ENCODE measurements at regions not wholly inside any gene's neighbourhood (a gene's known extent, or its start where the extent isn't known, plus 50 kb on each side); places are given as distances from the start of the nearest gene placed in this dataset.

DNA sequence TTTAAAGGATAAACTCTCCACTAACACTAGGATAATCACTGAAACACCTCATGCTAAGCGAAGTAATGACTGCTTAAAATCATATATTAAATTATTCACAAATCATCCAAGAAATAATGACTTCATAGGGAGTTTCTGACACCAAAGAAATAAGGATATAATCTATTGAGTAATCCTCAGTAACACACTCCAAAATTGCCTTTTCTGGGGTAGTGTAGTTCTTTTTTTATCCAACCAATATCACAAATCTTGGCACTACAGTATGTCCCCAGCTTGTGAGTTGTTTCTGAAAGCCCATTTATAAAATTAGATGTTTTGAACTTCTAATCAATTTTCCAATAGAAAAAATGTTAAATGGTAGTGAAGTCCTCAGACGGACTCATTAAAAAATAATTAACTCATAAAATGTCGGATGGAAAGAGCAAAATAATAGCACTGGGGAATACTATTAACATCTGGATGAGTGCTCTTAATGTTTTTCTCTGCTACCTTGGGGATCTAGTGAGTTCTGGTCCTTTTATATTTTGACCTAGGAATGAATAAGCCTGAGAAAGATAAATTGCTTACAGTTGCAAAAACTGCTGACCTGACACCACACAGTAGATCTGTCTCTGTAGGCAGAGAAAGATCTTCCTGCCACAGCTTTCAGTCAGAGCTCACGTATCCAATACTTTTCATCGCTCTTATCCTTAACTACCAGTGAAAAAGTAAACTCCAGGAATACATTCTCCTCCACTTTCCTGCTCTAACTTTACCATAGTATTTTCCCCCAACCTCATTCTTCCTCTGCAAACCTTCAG, 618.5 kb upstream of the ANKRD30A start:
- Histone ChIP-seq H3K79me2 (ENCODE audit: control insufficient read depth, insufficient read depth, low read length) (no peaks in the 10 kb centered on the region), H3K4me2 (replicated peaks; ENCODE audit: low read depth, low read length, poor library complexity, severe bottlenecking) (no peak overlapping the region), H4K20me1 (ENCODE audit: control insufficient read depth, insufficient read depth, low read length, poor library complexity, severe bottlenecking) (no peaks in the 10 kb centered on the region), H3K36me3 (replicated peaks in 1 of 2; ENCODE audit: control extremely low read depth in 1 of 2, control insufficient read depth in 1 of 2, extremely low read depth in 1 of 2, insufficient read depth in 2 of 2, low read length in 1 of 2) (no peaks in the 10 kb centered on the region), H3K27ac (ENCODE audit: low read length in 2 of 2) (no peak overlapping the region), H3K9me3 (ENCODE audit: control extremely low read depth in 1 of 3, control insufficient read depth in 2 of 3, insufficient read depth in 1 of 3, low read length in 2 of 3) (no peaks in the 10 kb centered on the region), H3K4me3 (ENCODE audit: control extremely low read depth in 1 of 5, extremely low read depth in 1 of 5, insufficient read depth in 1 of 5, low read depth in 2 of 5, low read length in 4 of 5) (no peak overlapping the region), H3K4me1 (ENCODE audit: control insufficient read depth in 2 of 2, insufficient read depth in 2 of 2, low read length in 2 of 2) (no peaks in the 10 kb centered on the region), H3K27me3 (replicated peaks in 1 of 4; ENCODE audit: control extremely low read depth in 1 of 4, control insufficient read depth in 3 of 4, insufficient read depth in 4 of 4, low read length in 3 of 4) (no peaks in the 10 kb centered on the region), H2AFZ (ENCODE audit: insufficient read depth, low read depth, low read length, poor library complexity, severe bottlenecking) (no peak overlapping the region), H3K9ac (ENCODE audit: low read length) (no peak overlapping the region)
- DNase-seq, result no peak
- ChIA-PET CTCF (no interaction called here), POLR2A (no interaction called here)
- no peak for ATAC-seq (ENCODE audit: low read depth)
- no peaks in the 10 kb centered on the region for H3K9me3 Mint-ChIP-seq (ENCODE audit: insufficient read depth)
- intact Hi-C loops (cut with micrococcal nuclease), result no loop called here
- H3K27ac Mint-ChIP-seq, result no peak overlapping the region
- no peak overlapping the region for H3K4me3 Mint-ChIP-seq
- WGBS (ENCODE audit: insufficient coverage), result 97% methylated on average over 2 of the region's 5 CpGs
- no peaks in the 10 kb centered on the region for H3K27me3 Mint-ChIP-seq
- H3K4me1 Mint-ChIP-seq, result no peaks in the 10 kb centered on the region
- TF ChIP-seq, protein P1, sequence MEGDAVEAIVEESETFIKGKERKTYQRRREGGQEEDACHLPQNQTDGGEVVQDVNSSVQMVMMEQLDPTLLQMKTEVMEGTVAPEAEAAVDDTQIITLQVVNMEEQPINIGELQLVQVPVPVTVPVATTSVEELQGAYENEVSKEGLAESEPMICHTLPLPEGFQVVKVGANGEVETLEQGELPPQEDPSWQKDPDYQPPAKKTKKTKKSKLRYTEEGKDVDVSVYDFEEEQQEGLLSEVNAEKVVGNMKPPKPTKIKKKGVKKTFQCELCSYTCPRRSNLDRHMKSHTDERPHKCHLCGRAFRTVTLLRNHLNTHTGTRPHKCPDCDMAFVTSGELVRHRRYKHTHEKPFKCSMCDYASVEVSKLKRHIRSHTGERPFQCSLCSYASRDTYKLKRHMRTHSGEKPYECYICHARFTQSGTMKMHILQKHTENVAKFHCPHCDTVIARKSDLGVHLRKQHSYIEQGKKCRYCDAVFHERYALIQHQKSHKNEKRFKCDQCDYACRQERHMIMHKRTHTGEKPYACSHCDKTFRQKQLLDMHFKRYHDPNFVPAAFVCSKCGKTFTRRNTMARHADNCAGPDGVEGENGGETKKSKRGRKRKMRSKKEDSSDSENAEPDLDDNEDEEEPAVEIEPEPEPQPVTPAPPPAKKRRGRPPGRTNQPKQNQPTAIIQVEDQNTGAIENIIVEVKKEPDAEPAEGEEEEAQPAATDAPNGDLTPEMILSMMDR (IDR thresholded peaks at IDR 0.05), result no peak
- TF ChIP-seq EZH2 (IDR thresholded peaks at IDR 0.05; ENCODE audit: borderline replicate concordance, insufficient read depth, low read depth, low read length, poor library complexity, severe bottlenecking), result no peak

DNA sequence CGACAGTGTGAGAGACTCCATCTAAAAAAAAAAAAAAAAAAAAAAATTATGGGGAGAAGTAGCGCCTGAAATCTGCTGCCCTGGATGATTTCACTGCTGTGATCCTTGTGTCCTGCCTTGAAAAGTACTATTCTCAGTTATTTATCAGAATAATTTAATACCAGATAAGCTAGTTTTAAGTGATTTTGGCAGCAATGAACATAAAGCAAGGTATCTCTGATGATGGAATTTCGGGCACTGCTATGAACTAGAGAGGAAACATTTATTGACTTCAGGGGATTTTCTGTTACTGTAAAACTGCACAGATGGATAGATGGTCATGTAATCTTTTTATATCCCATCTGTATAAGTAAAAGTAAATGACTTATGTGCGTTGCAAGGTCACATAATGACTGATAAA, 619.1 kb upstream of the ANKRD30A start:
- Histone ChIP-seq H2AFZ (ENCODE audit: insufficient read depth, low read depth, low read length, poor library complexity, severe bottlenecking) (no peak overlapping the region), H4K20me1 (ENCODE audit: control insufficient read depth, insufficient read depth, low read length, poor library complexity, severe bottlenecking) (no peaks in the 10 kb centered on the region), H3K36me3 (replicated peaks in 1 of 2; ENCODE audit: control extremely low read depth in 1 of 2, control insufficient read depth in 1 of 2, extremely low read depth in 1 of 2, insufficient read depth in 2 of 2, low read length in 1 of 2) (no peaks in the 10 kb centered on the region), H3K4me3 (ENCODE audit: control extremely low read depth in 1 of 5, extremely low read depth in 1 of 5, insufficient read depth in 1 of 5, low read depth in 2 of 5, low read length in 4 of 5) (no peak overlapping the region), H3K27me3 (replicated peaks in 1 of 4; ENCODE audit: control extremely low read depth in 1 of 4, control insufficient read depth in 3 of 4, insufficient read depth in 4 of 4, low read length in 3 of 4) (no peaks in the 10 kb centered on the region), H3K27ac (ENCODE audit: low read length in 2 of 2) (no peak overlapping the region), H3K4me2 (replicated peaks; ENCODE audit: low read depth, low read length, poor library complexity, severe bottlenecking) (no peak overlapping the region), H3K9ac (ENCODE audit: low read length) (no peak overlapping the region), H3K4me1 (ENCODE audit: control insufficient read depth in 2 of 2, insufficient read depth in 2 of 2, low read length in 2 of 2) (no peaks in the 10 kb centered on the region), H3K9me3 (ENCODE audit: control extremely low read depth in 1 of 3, control insufficient read depth in 2 of 3, insufficient read depth in 1 of 3, low read length in 2 of 3) (no peaks in the 10 kb centered on the region), H3K79me2 (ENCODE audit: control insufficient read depth, insufficient read depth, low read length) (no peaks in the 10 kb centered on the region)
- CTCF ChIA-PET, result no interaction called here
- Mint-ChIP-seq H3K9me3 (ENCODE audit: insufficient read depth) (no peaks in the 10 kb centered on the region), H3K4me1 (peaks cover 2% of the 10 kb centered on the region), H3K27me3 (no peaks in the 10 kb centered on the region), H3K27ac (no peak overlapping the region), H3K4me3 (no peak overlapping the region)
- ATAC-seq (ENCODE audit: low read depth), result no peak
- WGBS (ENCODE audit: insufficient coverage), result no CpG with 5 or more reads among the region's 4 CpGs
- POLR2A ChIA-PET, result no interaction called here
- no peak for DNase-seq
- no peak for TF ChIP-seq EZH2 (IDR thresholded peaks at IDR 0.05; ENCODE audit: borderline replicate concordance, insufficient read depth, low read depth, low read length, poor library complexity, severe bottlenecking)
- TF ChIP-seq, protein P1 (IDR thresholded peaks at IDR 0.05), result no peak
- intact Hi-C loops (cut with micrococcal nuclease), result no loop called here

All from B cell (primary cell).